ENCODE measurements at regions not wholly inside any gene's neighbourhood (a gene's known extent, or its start where the extent isn't known, plus 50 kb on each side); places are given as distances from the start of the nearest gene placed in this dataset.

- TF ChIP-seq CTCF (conservative IDR thresholded peaks at IDR 0.05; ENCODE audit: low read length) (no peak), EZH2phosphoT487 (IDR thresholded peaks at IDR 0.05; ENCODE audit: borderline replicate concordance, low read depth, low read length) (no peak)
Observed at GRCh38 chr3:29226706-29227105, 54.2 kb upstream of the RBMS3 start.

Data from OCI-LY7 (cell line).